ENCODE measurements at regions not wholly inside any gene's neighbourhood (a gene's known extent, or its start where the extent isn't known, plus 50 kb on each side); places are given as distances from the start of the nearest gene placed in this dataset.

- no peaks in the 10 kb centered on the region for H3K9me3 ChIP-seq
- no peak overlapping the region for H3K27ac ChIP-seq
- DNase-seq: peak; percentile 23
- H3K27me3 ChIP-seq: no peaks in the 10 kb centered on the region
- no peaks in the 10 kb centered on the region for H3K36me3 ChIP-seq
- intact Hi-C loops (cut with DNase I): no loop called here
- TF ChIP-seq CTCF (IDR thresholded peaks at IDR 0.05): no peak
- H3K4me1 ChIP-seq: no peaks in the 10 kb centered on the region
- ATAC-seq: no peak
- no peak overlapping the region for H3K4me3 ChIP-seq
These were observed 69.5 kb upstream of the IQSEC1 start for GRCh38 chr3:13142552-13143380.

- peak; percentile 37 for ATAC-seq
- no peaks in the 10 kb centered on the region for H3K27me3 ChIP-seq
- no peaks in the 10 kb centered on the region for H3K9me3 ChIP-seq
- H3K27ac ChIP-seq: no peak overlapping the region
- no peaks in the 10 kb centered on the region for H3K36me3 ChIP-seq
- H3K4me3 ChIP-seq: no peak overlapping the region
- no peak for TF ChIP-seq CTCF (IDR thresholded peaks at IDR 0.05)
- intact Hi-C loops (cut with DNase I): no loop called here
- DNase-seq: peak; percentile 47
- no peaks in the 10 kb centered on the region for H3K4me1 ChIP-seq
These were observed 68.8 kb upstream of the IQSEC1 start for GRCh38 chr3:13141991-13142412.

GRCh38 chr3:13141183-13141582 lies 68.0 kb upstream of the IQSEC1 start:
- H3K4me3 ChIP-seq: no peak overlapping the region
- intact Hi-C loops (cut with DNase I): no loop called here
- no peak overlapping the region for H3K27ac ChIP-seq
- no peaks in the 10 kb centered on the region for H3K9me3 ChIP-seq
- no peaks in the 10 kb centered on the region for H3K27me3 ChIP-seq
- TF ChIP-seq CTCF (IDR thresholded peaks at IDR 0.05): no peak
- ATAC-seq (no peak), DNase-seq (peak; percentile 27)
- no peaks in the 10 kb centered on the region for H3K4me1 ChIP-seq
- no peaks in the 10 kb centered on the region for H3K36me3 ChIP-seq

- no peaks in the 10 kb centered on the region for H3K4me1 ChIP-seq
- intact Hi-C loops (cut with DNase I): no loop called here
- H3K36me3 ChIP-seq: no peaks in the 10 kb centered on the region
- ATAC-seq: no peak
- no peak overlapping the region for H3K4me3 ChIP-seq
- DNase-seq: peak; percentile 45
- TF ChIP-seq CTCF (IDR thresholded peaks at IDR 0.05): no peak
- H3K9me3 ChIP-seq: no peaks in the 10 kb centered on the region
- H3K27me3 ChIP-seq: no peaks in the 10 kb centered on the region
- H3K27ac ChIP-seq: no peak overlapping the region
These were observed 67.4 kb upstream of the IQSEC1 start for GRCh38 chr3:13140596-13140995.

- peak; percentile 21 for DNase-seq
- Histone ChIP-seq H3K36me3 (no peaks in the 10 kb centered on the region), H3K27ac (no peak overlapping the region), H3K9me3 (no peaks in the 10 kb centered on the region), H3K4me1 (no peaks in the 10 kb centered on the region), H3K4me3 (no peak overlapping the region), H3K27me3 (no peaks in the 10 kb centered on the region)
- intact Hi-C loops (cut with DNase I): no loop called here
- no peak for ATAC-seq
- TF ChIP-seq CTCF (IDR thresholded peaks at IDR 0.05): no peak
These were observed 66.3 kb upstream of the IQSEC1 start for GRCh38 chr3:13139471-13140065.
